ENCODE measurements at regions not wholly inside any gene's neighbourhood (a gene's known extent, or its start where the extent isn't known, plus 50 kb on each side); places are given as distances from the start of the nearest gene placed in this dataset.

GRCh38 chr1:168473126-168473525 is 70.7 kb downstream of the XCL2 start:
- TF ChIP-seq YY1 (IDR thresholded peaks at IDR 0.05; ENCODE audit: low read depth) (no peak), TCF12 (IDR thresholded peaks at IDR 0.05; ENCODE audit: low read depth) (no peak), CEBPB (IDR thresholded peaks at IDR 0.05) (no peak), EP300 (IDR thresholded peaks at IDR 0.05; ENCODE audit: borderline replicate concordance) (no peak), REST (IDR thresholded peaks at IDR 0.05; ENCODE audit: low read depth) (no peak), CREB1 (IDR thresholded peaks at IDR 0.05; ENCODE audit: low read depth) (no peak), EGR1 (IDR thresholded peaks at IDR 0.05) (no peak), ZBTB7A (IDR thresholded peaks at IDR 0.05; ENCODE audit: low read depth) (no peak)
